ENCODE measurements at regions not wholly inside any gene's neighbourhood (a gene's known extent, or its start where the extent isn't known, plus 50 kb on each side); places are given as distances from the start of the nearest gene placed in this dataset.
A peak's percentile ranks its signal among the peaks of the same experiment; 100 is the strongest.
"Not testable (repeated sequence)": the region's sequence is repeated elsewhere in the genome, so short reads cannot be mapped to it uniquely, and the experiment has no call there.

DNA sequence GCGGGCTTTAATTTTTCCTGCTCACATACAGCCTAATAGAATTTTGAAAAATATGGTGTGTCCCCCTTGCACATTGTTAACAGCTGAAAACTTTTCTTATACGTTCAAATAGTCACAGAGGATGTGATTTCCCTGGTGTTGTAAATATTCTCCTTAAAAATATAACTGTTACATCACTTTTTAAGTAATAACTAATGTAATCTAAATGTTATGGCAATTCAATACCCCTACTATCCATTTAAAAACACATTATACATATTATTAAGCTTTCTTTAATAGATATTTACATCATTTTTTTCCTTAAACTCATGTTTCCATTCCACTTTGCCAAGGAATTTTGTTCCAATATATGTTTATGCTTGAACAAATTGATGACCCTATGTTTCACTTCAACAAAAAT, 85.5 kb upstream of the S1PR1 start:
- no peak for DNase-seq

DNA sequence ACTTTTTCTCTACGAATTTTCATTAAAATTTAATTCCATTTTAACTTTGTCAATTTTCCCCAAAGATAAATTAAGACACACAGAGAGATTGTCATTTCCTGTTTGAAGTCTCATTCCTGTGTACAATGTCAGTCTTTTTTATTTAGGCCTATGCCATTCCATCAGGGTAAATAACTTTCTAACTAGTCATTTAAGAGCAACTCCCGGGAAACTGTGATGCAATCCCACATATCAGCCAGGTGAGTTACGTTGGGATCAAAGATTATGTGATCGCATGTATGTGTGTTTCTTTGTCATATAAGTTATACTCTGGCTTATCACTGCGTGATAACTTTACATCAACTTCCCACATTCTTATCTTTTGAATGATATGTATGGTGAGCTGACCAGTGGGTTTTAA, 86.1 kb upstream of the S1PR1 start:
- no peak for DNase-seq

DNA sequence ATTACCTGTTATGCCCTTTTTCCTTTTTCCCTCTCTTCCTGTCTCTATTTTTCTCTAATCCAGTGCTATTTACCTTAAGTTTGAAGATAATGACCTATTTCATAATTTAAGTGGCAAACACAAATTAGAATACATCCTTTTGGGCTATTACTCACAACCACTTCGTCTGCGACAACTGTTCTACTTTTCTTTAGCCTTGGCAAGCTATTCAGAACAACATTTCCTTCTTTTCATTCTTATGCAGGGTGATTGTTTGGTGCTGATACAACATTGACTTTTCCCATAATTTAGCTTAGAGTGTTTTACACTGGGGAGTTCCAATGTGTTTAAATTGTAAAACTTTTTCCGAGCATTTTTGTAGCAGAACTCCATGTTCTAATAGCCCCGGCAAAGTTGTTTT, 86.6 kb upstream of the S1PR1 start:
- no peak for DNase-seq

DNA sequence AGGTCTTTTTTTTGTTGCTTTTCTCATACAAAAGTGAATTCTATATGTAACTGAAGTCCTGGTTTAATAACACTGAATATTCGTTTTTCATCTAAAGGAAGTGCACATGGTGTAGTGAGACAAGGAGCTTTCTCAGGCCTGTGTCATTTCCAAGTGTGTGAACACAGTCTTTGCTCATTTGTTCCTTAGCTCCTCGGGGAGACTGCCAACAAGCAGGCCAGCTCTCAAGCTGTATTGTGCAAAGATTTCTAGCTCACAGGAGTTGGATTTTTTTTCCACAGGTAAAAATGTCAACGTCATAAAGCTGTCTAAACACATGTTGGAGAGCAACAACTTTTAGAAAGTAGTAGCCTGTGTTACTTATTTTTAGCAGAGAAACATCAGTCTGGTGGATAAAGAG, 87.8 kb upstream of the S1PR1 start:
- no peak for DNase-seq

DNA sequence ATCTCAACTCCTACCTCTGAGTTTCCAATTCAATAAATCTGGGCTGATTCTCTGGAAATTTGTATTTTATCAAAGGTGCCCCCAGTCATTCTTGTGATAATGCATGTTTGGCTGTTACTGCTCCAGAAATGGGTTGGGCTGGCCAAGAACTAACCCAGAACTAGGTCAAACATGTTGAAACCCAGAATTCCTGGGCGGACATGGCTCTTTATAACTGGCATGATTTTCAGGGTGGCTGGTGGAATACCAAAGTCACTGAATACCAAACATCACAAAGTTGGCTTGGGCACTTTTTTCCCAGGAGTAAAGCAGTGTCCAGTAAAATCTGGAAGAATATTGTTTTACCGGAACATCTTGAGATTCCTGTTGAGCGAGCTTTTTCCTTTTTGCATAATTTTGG, 89.4 kb upstream of the S1PR1 start:
- DNase-seq, result no peak

DNA sequence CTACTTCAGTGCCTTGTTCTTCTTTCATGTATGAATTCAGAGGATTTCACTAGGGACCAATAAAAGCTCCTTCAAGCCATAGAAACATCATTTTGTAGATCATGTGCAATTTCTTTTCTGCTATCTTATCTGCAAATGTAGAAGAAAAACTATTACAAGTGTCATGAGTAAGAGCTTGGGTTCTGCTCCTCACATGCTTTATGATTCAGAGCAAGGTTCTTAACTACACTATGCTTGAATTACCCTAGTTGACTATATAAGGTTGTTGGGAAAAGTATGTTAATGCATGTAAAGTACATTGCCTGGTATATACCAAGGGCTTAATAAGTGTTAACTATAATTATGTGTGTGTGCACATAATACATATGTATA, 91.4 kb upstream of the S1PR1 start:
- no peak for DNase-seq

DNA sequence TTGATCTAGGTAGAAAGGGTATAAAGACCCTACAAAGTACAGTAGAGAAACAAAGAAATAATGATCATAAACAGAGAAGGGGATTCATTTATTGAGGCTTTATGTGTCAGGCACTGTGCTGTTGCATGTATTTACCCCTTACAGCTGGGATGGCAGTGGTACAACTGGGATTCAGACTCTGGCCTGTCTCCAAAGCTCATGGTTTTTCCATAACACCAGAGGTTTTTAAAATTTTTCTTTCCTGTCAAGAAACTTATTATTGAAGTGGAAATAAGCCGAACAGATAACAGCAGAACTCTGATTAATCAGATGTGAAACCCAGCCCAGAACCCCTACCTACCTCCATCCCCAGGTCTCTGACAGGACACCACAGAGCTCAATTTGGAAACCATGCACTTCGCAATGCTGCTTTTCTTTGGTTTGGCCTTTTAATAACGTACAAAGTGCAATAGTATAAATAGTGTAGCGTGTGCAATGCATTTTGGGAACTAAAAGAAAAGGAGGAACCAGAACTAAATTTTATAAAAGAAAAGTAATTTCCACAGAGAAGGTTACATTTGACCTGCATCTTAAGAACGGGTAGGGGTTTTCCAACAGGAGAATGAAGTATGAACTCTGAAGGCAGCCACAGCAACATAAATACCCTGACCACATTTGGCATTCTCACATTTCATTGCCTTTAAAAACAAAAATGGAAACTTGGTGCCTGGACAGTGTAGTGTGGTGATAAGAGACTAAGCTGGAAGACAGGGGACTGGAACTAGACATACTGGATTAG, 92.0 kb upstream of the S1PR1 start:
- DNase-seq, result no peak

DNA sequence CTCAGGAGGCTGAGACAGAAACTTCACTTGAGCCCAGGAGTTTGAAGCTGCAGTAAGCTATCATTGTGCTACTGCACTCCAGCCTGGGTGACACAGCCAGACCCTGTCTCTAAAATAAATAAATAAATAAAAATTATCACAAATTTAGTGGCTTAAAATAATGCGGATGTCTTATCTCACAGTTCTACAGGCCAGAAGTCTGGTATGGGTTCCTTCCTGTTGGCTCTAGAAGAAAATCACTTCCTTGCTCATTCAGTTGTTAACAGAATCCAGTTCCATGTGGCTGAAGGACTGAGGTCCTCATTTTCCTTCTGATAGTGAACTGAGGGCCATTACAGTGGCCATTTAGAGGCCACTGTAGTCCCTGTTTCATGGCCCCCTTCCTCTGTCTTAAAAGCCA, 94.6 kb upstream of the S1PR1 start:
- DNase-seq, result no peak

DNA sequence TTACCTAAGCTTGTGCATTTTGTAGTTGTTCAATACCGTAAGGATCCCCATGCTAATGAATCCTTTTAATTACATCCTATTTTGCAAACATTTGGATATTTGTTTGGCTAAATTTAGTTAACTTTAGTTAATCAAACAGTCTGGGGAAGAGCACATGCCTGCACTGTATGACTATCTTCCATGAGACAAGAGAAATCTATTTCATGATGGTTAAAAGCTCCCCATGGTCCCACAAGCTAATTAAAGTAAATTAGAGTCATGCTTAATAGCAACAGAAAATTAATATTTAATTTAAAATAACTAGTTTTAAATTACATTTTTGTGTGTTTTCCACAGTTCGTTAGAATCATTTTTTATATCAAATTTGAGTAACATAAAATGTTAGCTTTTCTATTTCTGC, 95.4 kb upstream of the S1PR1 start:
- DNase-seq, result no peak

DNA sequence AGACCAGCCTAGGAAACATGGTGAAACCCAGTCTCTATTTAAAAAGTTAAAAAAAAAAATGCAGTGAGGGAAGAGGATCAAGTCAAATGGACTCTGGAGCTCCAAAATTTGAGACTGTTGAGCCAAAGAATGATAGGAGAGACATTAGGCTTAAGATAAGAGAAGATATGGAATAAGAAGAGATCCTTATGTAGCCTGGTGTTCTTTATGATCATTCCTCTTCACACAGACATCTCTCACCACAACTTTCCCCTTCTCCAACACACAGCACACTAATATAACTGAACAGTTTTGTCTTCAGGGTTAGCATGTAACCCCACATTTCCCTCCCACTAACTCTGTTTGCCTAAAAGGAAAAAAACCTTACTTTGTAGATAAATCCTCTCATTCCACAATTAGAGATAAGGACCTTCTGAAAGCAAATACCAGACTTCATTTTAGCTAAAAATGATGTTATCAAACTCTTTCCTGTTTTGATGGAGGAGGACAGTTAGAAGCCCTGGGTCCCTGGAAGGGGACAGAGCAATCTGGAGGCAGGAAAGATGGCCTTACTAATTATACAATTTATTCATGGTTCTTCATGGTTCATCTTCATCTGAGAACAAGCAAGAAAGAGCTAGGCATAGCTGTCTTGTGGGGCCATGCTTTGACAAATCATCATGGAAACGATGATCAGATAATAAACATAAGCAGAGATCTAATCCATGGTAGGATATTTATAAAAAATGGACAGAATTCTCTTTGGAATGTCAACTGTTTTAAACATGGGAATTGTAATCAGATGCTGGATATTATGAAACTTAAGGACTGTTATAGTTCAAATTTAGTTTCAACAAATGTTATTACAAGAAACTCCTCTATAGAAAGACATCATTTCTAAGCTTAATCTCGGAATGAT, 96.7 kb upstream of the S1PR1 start:
- no peak for DNase-seq

DNA sequence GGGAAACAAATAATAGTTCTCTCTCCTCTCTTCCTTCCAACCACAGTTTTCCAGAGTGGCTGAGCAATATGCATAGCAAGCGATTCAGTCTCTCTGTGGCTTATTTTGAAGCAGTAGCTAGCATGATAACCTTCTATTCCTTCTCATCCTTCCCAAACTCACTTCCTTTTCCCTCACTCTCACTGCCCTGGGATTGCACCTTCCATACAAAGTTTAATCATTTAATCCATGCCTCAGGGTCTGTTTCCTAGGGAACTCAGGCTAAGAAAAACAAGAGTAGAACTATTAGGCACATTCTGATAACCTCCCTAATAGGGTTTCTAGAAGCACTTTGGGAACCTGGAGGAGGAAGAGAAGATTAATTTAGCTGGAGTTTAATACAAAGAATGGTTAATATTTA, 97.7 kb upstream of the S1PR1 start:
- no peak for DNase-seq

DNA sequence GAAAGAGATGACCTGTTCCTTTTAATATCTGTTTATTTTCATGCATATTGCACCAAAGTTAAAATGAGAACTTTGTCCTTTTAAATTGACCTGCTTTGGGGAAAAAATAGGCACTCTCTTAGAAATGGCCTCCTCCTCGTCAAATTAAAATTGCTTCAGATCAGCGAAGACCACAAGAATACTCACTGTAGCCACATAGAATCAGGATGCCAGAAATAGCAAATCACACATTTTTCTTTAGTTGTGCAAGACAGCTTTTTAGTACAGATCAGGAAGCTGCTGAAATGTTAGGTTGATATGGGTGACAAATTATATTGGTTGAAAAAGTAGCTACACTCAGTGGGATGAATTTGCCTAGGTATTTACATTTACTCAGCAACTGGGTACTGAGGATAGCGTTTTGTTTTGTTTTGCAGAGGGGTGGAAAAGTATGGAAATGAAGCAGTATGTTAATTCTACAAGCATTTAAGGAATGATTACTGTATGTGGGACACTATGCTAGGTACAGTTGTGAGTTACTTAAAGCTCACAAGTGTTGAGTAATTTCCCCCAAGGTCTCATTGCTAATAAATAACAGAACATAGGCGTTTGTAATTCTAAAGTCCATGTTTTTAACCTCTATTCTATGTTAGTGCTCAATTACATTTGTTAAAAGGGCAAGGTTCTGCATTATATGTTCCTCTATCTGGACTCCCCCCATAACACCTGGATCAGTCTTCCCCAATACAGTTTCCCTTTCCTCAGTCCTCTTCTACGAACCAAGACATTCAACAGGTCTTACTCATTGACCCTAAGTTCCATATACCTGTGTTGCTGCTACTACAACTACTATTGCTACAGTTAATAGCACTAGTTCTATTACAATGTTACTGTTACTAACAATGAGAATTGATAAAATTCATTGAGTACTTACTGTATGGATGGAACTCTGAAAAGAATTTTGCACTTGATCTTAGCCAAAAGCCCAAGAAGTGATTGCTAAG, 99.4 kb upstream of the S1PR1 start:
- DNase-seq, result no peak

DNA sequence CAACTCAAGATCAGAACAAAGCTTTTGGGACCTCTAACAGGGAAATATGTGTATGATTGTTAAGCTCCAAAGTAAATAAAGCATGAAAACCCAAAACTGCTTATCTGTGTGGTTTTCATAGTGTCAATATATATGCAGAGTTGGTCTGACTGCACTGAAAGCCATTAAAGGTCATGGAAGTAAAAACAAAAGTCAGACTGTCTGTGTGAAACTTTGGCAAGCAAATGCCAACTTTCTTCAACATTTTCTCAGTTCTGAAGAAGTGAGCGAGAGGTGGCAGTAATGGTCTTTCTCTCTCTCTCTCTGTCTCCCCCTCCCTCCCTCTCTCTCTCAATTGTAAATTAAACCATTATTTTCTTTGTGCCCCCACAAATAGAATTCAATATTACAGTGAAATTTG, 100.1 kb upstream of the S1PR1 start:
- DNase-seq, result no peak

DNA sequence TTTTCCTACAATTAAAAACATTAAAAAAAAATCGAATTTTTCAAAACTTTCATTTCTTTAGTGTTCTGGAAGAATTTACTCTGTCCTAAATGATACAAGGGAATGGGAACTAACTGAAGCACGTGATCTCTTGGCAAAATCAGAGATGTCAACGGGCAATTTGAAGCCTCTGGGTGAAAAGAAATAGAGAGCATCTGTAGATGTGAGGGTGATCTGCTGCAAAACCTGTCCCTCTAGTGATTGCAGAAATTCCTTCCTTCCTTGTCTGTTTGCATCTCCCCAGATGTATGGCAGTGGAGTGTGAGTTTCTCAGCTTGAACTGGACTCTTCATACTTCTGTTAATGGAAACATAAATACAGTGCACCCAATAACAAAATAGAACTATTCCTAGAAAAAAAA, 100.5 kb upstream of the S1PR1 start:
- DNase-seq, result no peak

DNA sequence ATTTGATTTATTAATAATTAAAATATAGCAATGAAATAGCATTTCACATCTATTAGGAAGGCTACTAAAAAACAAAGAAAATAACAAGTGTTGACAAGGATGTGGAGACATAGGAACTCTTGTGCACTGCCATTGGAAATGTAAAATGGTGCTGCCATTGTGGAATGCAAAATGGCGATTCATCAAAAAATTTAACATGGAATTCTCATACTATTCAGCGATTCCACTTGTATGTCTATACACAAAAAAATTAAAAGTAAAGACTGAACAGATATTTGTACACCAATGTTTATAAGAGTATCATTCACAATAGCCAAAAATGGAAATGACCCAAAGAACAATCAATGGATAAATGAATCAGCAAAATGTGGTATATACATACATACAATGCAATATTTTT, 101.3 kb upstream of the S1PR1 start:
- DNase-seq, result no peak

DNA sequence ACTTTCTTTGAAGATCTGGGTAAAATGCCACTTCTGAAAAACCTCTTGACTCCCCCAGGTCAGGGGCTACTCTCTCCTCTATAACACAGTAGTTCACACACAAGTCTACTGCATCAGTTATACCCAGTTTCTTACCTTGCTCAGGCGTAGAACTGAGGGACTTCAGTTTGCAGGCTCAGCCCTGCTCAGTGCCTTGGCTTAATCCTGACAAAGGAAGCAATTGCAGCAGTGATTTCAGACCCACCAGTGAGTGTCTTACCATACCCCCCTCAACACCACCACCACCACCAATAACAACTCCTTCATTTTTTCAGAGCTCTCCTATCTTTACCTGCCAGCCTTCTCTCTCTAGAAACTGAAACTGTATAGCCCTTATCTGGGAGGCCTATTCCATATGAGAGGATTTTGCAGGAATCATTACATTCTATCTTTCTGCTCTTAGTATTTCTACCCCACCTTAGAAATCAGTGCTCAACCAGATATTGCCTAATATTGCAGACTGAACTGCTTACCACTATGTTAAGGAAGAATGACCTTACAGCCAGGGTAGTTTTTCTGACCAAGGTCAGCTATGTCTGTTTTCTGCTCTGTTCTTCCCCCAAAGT, 105.5 kb upstream of the S1PR1 start:
- DNase-seq, result no peak

DNA sequence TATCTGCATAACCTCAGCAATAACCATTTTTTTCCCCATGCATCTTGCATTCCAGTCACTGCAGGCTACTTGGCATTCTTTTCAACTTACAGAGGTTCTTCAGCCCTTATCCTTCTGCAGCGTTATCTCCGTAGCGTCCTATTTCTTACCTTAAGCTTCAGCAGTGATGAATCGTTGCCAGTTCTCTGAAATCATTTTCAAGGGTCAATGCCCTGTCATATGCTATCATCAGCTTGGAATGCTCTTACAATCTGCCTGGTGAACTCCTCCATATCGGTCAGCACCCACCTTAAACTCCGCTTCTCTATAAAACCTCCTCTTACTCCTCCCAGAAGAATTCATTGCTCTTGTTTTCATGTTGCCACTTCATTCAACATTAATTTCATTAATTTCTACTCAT, 105.1 kb upstream of the DPH5 start:
- no peak for DNase-seq

DNA sequence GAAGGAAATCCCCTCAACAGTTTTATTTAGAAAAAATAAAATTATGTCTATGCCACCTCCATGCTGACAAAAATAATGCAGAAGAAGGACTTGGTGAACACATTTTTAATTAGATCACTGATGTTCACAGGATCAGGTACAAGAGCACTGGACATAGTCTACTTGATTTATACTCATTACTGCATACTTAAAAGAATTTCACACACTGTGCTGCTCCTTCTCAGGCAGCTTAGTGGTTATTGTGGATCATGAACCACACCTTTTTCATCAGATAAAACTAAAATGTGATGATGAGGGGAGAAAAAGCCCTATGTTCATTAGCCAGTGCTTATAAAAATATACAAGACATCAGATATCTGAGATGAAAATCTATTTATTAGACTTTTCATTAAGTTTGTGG, 103.3 kb upstream of the DPH5 start:
- no peak for DNase-seq

DNA sequence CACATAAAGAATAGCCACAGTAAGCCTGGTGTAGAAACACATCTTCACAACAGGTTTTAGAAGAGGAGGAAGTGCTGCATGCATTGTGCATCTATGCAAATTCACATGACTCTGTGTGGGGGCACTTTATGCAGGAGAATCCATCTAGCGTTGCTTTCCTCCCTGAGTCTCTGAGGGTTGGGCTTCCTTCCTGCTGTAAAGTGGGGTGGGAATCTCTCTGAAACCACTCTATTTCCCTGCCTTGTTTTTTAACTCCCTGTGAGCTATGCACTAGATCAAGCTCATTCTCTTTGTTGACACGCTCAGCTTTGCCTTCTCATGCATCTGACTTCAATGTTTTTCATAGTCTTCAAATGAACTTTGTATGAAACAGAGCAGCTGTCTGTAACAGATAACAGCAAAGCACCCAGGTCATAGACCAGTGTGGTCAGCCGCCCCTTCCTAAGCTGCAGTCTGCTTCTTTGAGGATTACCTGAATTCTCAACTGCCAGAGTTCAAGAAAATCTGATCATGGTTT, 102.7 kb upstream of the DPH5 start:
- DNase-seq, result peak; percentile 66

DNA sequence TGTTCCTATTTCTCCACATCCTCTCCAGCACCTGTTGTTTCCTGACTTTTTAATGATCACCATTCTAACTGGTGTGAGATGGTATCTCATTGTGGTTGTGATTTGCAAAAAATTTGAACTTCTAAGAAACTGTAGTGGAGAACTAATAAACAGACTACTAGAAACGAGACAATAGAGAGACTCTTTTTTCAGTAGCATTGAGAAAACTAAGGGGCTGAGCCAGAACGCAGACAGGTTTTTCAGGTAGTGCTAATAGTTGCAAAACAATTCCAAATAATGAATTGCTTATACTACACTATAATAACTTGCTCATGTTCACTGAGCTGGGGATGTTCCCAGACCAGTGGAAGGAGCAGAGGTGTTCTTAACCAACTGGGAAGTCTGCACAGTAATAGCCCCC, 98.8 kb upstream of the DPH5 start:
- no peak for DNase-seq

DNA sequence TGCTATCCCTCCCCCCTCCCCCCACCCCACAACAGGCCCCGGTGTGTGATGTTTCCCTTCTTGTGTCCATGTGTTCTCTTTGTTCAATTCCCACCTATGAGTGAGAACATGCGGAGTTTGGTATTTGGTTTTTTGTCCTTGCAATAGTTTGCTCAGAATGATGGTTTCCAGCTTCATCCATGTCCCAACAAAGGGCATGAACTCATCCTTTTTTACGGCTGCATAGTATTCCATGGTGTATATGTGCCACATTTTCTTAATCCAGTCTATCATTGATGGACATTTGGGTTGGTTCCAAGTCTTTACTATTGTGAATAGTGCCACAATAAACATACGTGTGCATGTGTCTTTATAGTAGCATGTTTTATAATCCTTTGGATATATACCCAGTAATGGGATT, 98.3 kb upstream of the DPH5 start:
- not testable (repeated sequence) for DNase-seq

DNA sequence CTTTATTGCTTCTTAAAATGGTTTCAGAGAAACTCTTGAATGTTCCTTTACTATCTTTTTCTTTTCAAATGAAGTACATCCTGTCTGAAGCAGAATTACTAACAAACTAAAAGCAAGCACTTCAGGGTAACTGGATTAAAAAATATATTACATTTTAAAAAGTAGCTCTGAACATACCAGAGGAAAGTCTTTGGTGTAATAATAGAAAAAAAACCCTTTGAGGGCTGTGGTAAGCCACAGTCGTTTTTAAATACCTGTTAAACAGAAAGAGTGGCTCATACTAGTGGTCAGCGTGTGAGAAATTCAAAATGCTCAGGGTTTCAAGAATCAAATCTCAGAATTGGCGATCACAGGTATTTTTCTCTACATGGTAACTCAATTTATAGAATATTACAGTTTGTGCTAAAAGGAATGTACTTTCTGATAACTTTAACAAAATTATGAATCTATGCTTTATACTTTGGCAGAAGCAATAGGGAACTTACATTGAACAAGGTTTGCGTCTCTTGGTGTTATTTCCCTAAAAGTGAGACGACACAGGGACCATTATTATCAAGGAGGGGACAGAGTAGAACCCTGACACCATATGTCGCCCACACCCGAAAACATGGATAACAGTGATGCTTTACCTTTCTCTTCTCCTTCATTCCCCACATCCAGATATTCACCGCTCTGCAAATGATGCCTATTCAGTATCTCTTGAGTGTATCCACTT, 97.0 kb upstream of the DPH5 start:
- no peak for DNase-seq
